ENCODE measurements at regions not wholly inside any gene's neighbourhood (a gene's known extent, or its start where the extent isn't known, plus 50 kb on each side); places are given as distances from the start of the nearest gene placed in this dataset.
A peak's percentile ranks its signal among the peaks of the same experiment; 100 is the strongest.
"Not testable (repeated sequence)": the region's sequence is repeated elsewhere in the genome, so short reads cannot be mapped to it uniquely, and the experiment has no call there.

GRCh38 chr14:105986894-105987284 lies 460.5 kb downstream of the TMEM121 start:
- H3K27me3 Mint-ChIP-seq (ENCODE audit: insufficient read depth): no peaks in the 10 kb centered on the region
- peaks cover 4% of the 10 kb centered on the region; the same call in 1 of the 2 replicates for H3K4me1 Mint-ChIP-seq (ENCODE audit: low read depth)
- TF ChIP-seq CTCF (IDR thresholded peaks at IDR 0.05): no peak
- H3K9me3 Mint-ChIP-seq: peaks cover 17% of the 10 kb centered on the region; the same call in 1 of the 2 replicates
- no peaks in the 10 kb centered on the region for H3K36me3 Mint-ChIP-seq (ENCODE audit: low read depth)
- H3K27ac Mint-ChIP-seq: no peak overlapping the region
- H3K4me3 Mint-ChIP-seq: no peak overlapping the region
- no peak for DNase-seq

DNA sequence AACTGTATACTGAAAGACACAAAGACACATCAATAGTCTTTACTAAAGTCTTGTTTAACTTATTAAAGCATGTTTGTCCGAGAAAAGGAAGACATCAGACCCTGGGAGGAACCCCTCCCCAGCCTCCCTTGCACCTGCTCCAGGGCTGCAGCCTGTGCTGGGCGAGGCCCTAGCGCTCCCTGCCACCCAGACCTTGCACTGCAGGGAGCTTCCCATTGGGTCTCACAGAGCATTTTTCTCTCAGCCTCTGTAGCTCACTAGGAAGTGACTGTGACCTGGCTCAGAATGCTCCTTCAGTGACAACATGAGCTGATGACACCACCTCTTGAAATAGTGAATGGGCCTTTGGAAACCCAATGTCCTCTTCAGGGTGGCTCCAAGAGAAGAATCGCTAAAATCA lies 461.2 kb downstream of the TMEM121 start:
- peaks cover 9% of the 10 kb centered on the region; the same call in 1 of the 2 replicates for H3K4me1 Mint-ChIP-seq (ENCODE audit: low read depth)
- H3K4me3 Mint-ChIP-seq: no peak overlapping the region
- no peak overlapping the region for H3K27ac Mint-ChIP-seq
- peaks cover 19% of the 10 kb centered on the region; the same call in 1 of the 2 replicates for H3K9me3 Mint-ChIP-seq
- no peak for DNase-seq
- H3K36me3 Mint-ChIP-seq (ENCODE audit: low read depth): no peaks in the 10 kb centered on the region
- TF ChIP-seq CTCF (IDR thresholded peaks at IDR 0.05): no peak
- no peaks in the 10 kb centered on the region for H3K27me3 Mint-ChIP-seq (ENCODE audit: insufficient read depth)

GRCh38 chr14:105989566-105990302 lies 463.4 kb downstream of the TMEM121 start:
- Mint-ChIP-seq H3K4me3 (no peak overlapping the region), H3K27ac (no peak overlapping the region), H3K9me3 (peaks cover 18% of the 10 kb centered on the region; the same call in 1 of the 2 replicates)

DNA sequence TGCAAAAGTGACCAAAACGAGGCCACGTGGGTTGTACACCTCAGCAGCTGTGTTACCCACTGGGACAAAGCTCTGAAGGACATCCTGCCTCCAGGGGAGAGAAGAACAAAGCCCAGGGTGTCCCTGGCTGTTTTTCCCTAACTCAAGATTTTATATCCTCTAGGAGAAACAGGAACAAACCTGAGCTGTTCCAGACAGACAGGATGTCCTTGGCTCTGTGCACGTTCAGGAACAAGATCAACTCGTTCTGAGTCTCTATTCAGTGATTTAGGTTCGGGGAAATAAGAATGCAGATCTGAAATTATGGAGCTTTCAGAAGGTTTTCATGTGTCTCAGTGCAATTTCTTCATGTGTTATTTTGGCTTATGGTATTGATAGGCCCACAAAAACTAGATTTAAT lies 465.3 kb downstream of the TMEM121 start:
- not testable (repeated sequence) for DNase-seq; H3K27me3 Mint-ChIP-seq (ENCODE audit: insufficient read depth); H3K36me3 Mint-ChIP-seq (ENCODE audit: low read depth)
- peaks cover 26% of the 10 kb centered on the region; the same call in 1 of the 2 replicates for H3K4me1 Mint-ChIP-seq (ENCODE audit: low read depth)
- peak overlapping the region; percentile 42; the same call in 1 of the 2 replicates for H3K27ac Mint-ChIP-seq
- peaks cover 12% of the 10 kb centered on the region; the same call in 1 of the 2 replicates for H3K9me3 Mint-ChIP-seq
- H3K4me3 Mint-ChIP-seq: peak overlapping the region; percentile 20; the same call in 1 of the 2 replicates

More at GRCh38 chr14:105989566-105990302, 463.4 kb downstream of the TMEM121 start:
- no peak for TF ChIP-seq CTCF (IDR thresholded peaks at IDR 0.05)
- Mint-ChIP-seq H3K36me3 (ENCODE audit: low read depth) (no peaks in the 10 kb centered on the region), H3K27me3 (ENCODE audit: insufficient read depth) (no peaks in the 10 kb centered on the region), H3K4me1 (ENCODE audit: low read depth) (peaks cover 16% of the 10 kb centered on the region; the same call in 1 of the 2 replicates)
- no peak for DNase-seq

GRCh38 chr14:105993814-105994213 lies 467.4 kb downstream of the TMEM121 start:
- Mint-ChIP-seq H3K36me3 (ENCODE audit: low read depth) (no peaks in the 10 kb centered on the region), H3K27ac (peak overlapping the region; percentile 36; the same call in 1 of the 2 replicates), H3K9me3 (peaks cover 18% of the 10 kb centered on the region), H3K4me3 (no peak overlapping the region), H3K4me1 (ENCODE audit: low read depth) (peaks cover 29% of the 10 kb centered on the region; the same call in 1 of the 2 replicates), H3K27me3 (ENCODE audit: insufficient read depth) (no peaks in the 10 kb centered on the region)
- no peak for DNase-seq
- TF ChIP-seq CTCF (IDR thresholded peaks at IDR 0.05): no peak

- peaks cover 23% of the 10 kb centered on the region for H3K9me3 Mint-ChIP-seq
- H3K27ac Mint-ChIP-seq: peak overlapping the region; percentile 72
- not testable (repeated sequence) for DNase-seq; H3K36me3 Mint-ChIP-seq (ENCODE audit: low read depth); H3K27me3 Mint-ChIP-seq (ENCODE audit: insufficient read depth)
- peak overlapping the region; percentile 56; the same call in 1 of the 2 replicates for H3K4me3 Mint-ChIP-seq
- H3K4me1 Mint-ChIP-seq (ENCODE audit: low read depth): peaks cover 29% of the 10 kb centered on the region; the same call in 1 of the 2 replicates
Observed at GRCh38 chr14:105995011-105995710, 468.8 kb downstream of the TMEM121 start.

DNA sequence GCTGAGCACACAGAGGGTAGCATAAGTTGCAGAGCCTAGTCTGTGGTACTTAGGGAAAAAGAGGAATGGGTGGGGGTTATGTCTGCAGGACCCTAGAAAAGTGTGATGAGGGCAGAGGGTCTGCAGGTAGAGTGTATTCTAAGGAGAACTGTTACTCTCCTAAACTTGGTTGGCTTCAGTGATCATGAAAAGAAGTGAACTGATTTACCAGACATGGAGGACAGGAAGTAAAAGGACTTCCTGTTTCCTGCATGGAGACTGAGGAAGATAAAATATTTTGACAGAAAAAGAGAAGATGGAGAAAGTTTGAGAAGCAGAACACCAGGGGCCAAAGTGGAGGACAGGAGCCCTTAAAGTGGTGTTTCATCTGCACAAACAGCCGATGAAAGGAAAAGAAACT lies 472.2 kb downstream of the TMEM121 start:
- H3K4me3 Mint-ChIP-seq; DNase-seq; H3K27ac Mint-ChIP-seq; H3K36me3 Mint-ChIP-seq (ENCODE audit: low read depth); H3K27me3 Mint-ChIP-seq (ENCODE audit: insufficient read depth): not testable (repeated sequence)
- H3K4me1 Mint-ChIP-seq (ENCODE audit: low read depth): peaks cover 19% of the 10 kb centered on the region; the same call in 1 of the 2 replicates
- peaks cover 30% of the 10 kb centered on the region for H3K9me3 Mint-ChIP-seq
